HG02759 (cell line): ENCODE measurements at regions not wholly inside any gene's neighbourhood (a gene's known extent, or its start where the extent isn't known, plus 50 kb on each side); places are given as distances from the start of the nearest gene placed in this dataset.

ENCODE experiments used
- ATAC-seq: cut with Tn5 transposase; IDR thresholded peaks from one replicate; pipeline ENCODE4 v1.9.1; 2021; ENCODE audit warnings: mild to moderate bottlenecking, moderate library complexity; ENCODE audit not compliant: unreplicated experiment

DNA sequence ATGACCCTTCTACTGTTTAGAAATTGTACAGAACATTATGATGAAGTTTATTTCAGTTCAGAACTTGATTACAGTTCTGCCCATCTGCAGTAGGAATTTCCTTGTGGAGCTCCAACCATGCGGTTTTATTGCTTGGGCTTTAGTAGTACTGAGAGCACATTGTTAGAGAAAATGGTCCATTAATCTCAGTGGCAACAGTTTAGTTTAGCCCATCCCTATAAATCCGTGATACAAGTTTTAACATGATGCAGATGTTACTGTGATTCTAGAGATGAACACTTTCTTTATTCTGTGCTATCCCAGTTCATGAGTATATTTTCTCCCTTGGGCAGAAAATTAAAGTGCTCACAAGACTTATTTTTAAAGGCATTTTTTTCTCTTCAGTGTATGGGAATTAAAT is 84.8 kb upstream of the FZD8 start:
- ATAC-seq = no peak

DNA sequence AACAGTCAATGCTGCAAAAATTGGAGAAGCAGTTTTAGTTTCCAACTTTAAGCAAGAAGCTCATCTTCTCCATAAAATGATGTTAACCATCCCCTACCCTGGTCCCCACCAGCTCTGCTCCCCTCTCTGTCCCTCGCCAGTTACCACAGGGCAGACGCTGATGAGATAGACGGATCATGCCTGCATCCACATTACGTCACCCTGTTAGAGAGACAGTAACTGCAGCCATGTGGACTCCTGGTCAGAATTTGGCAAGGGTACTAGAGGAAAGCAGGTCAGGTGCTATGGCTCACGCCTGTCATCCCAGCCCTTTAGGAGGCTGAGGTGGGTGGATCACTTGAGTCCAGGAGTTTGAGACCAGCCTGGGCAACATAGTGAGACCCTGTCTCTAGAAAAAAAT is 81.9 kb upstream of the FZD8 start:
- ATAC-seq = no peak

DNA sequence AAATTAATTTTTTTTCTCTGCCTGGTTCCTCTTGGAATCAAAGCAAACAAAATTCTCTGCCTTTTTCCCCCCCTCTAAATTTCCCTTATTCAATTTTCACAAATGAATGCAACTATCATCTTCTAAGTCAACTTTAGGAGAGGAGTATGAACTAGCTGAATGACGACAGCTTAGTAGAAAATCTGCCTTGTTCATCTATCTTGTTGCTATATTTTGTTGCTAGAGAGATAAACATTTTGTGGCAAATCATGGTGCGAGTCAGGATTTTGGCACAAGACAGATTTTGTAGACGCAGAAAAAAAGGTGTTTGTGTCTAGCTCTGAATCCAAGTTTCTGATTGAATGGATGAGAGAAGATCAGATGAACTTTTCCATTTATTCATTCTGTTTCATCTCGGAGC is 81.0 kb upstream of the FZD8 start:
- ATAC-seq = no peak

DNA sequence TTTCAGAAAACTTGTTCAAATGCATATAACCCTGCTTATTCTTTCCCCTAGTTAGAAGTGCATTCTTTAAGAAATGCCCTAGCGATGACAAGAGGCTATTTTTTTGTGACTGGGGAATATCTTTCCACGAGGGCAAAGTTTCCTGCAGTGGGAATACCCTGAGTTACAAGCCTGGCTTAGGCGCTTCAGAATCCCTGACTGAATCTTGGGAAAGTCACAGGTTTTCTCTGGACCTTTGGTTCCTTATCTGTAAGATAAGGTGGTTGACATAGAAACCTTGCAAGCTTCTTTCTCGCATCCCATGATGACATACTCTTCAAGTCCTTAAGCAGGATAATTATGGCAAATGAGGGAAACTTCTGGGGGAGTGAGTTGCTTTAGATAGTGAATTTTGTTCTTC is 80.5 kb upstream of the FZD8 start:
- ATAC-seq = no peak

DNA sequence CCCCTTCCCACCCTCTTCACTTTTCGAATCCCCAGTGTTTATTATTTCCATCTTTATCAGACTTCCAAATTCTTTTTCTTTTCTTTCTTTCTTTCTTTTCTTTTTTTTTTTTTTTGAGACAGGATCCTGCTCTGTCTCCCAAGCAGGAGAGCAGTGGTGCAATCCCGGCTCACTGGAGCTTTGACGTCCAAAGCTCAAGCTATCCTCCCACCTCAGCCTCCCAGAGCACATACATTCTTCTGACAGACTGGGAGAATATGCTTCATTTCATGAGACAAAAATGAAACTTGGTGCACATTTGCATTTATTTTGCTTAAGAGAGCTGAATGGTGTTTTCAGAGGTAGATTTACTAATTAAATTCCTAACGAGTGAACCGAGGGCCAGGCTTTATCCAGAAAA is 80.1 kb upstream of the FZD8 start:
- ATAC-seq = no peak

DNA sequence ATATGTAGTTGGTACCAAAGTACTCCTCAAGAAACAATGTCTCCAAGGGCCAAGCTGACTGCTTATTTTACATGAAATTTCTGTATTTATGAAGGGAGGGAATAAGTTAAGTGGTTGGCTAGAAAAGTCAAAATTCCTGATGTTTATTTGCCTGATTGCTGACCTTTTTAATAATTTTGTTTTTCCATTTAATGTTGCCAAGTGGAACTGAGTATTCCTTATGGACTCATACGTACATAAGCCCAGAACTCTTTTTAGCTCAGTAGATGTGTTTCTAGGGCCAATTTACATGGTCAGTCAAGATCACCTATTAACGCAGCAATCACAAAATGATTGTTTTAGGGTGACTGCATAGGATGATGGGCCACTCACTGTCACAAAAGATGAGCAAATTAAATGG is 78.3 kb upstream of the FZD8 start:
- ATAC-seq = no peak

DNA sequence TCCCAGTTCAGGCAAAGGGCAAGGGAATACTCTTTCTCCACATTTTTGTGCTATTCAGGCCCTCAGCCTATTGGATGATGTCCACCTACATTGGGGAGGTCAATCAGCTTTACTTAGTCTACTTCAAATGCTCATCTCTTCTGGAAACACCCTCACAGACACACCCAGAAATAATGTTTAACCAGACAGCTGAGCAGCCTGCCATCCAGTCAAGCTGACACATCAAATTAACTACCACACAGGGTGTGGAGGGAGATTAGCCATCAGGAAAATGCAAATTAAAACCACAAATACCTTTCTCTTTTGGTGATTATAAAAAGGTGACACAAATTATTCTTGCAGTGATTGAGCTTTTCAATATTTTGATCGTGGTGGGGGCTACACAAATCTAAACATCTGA is 74.7 kb upstream of the FZD8 start:
- no peak for ATAC-seq

DNA sequence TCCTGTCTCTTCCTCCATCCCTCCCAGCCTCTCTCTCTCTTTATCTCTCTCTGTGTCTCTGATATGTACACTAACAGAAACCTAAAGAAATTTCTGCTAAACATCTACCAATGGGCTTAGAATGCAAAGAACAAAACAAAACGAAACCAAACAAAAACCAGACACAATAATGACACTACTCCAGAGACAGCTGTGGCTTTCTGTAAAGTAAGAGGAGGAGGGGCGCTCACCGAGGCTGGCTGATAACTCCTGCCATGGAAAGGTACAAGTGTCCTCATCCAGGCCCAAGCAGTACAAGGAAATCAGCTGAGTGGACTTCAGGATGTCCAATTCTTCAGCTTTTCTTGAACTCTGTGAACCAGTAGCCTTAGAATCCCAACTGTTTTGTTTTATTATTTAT is 70.4 kb upstream of the FZD8 start:
- ATAC-seq = no peak

DNA sequence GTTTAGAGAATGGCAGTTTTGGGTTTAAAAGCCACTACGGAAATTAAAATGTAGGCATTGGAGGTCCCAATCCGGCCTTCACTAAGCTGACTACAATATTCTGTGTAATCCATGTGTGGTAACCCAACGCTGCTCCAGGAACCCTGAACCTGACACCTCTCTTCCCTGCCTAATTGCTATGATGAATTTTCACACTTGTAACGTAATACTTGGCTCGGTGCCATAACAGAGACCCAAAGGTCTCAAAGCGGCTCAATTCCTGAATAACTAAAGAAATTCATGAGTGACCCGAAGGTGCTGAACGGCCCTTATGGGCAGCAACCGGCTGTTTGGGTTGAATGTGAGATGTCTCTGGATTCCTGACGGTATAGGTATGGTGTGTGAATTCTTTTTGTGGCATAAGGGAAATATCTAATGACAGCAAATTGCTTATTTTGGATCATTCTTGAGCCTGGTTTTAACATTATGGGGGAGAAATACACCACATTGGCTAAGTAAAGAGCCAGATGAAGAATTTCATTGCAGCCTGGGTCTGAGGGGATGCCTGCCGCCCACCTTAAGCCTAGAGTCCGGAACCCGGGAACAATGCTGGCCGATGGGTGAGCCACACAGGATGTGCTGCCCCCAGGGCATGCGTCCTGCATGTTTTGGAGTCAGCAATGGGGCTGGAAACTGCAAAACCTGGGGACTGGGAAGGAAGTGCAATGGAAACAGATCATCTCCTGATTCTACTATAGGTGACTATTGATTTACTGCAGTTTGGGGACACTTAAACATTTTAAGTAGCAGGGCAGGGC is 69.7 kb upstream of the FZD8 start:
- ATAC-seq = no peak

DNA sequence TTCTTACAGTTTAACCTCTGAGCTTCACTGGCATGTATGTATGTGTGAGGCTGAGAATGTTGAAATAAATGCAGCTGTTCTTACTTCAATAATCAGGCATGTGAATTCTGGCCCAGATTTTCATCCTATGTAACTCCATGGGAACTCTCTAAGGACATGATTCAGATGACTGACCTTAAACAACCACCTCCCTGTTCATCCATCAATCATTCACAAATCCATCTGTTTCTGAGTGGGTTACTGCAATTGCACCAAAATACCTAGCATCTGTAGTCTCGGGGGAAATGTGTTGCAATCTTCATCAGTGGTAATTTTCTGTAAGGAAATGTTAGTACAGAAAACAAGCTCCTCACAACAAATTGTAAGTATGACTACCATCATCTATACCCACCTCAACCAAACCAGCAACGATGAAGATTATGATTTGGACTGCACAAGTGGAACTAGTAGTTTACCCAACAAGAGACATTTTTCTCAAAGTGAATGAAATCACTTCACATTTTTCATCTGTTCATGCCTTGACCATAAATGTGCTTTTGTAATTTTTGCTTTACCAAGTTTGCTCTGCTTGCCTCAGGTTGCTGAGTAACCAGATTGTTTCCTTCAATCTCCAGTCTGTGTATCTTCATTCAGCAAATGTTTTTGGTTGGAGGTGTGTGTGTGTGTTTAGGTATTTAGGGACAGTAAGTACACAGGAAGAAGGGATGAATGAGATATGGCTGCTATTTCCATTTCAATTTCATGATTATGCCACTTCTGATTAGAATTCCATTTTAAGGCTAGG is 65.7 kb upstream of the FZD8 start:
- no peak for ATAC-seq

DNA sequence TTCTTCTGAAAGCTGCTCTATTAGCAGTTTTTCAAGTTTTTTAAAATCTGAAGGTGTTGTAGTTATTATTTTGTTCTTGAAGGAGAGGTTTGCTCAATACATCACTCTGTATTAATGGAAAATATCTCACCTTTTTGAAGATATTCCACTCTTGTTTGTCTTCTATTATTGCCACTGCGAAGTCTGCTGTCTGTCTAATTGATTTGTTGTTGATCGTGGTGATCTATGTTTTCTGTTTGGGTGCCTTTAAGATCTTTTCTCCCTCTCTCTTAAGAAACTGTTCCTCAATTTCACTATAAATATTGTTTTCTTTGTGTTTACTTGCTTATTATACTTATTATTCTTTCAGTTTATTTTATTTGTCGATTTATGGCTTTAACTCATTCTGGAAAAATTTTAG is 64.9 kb upstream of the FZD8 start:
- no peak for ATAC-seq

DNA sequence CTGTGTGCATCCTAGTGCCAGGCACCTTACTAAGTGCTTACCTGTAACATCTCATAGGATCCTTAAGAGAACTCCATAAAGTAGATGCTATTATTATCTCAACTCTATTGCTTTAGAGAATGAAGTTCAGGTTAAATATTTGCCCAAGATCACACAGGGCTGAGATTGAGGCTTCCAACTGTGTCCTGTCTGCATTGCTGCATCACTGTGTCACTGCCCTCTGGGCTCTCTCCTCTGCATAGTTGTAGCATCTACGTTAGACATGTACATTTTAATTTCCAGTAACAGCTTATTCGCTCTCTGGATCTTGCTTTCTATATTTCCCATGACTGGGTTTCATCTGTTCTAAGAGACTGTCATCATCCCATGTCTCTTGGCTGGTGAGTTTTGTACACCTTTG is 63.6 kb upstream of the FZD8 start:
- ATAC-seq = no peak

DNA sequence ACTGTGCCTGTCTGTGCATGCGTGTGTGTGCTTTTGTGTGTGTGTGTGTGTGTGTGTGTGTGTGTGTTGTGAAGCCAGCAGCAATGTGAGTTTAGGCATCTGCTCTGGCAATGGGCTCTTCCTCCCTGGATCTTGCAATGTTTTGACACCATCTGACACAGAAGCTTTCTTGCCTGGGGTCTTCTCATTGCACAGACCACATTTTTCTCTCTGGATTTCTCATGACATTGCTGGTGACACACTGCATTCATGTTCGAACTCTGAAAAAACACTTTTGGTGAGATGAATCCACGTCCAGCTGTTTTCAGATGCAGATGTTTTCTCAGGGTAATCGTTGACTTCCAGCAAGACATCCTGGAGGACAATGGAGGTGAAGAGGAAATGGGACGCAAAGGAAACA is 63.0 kb upstream of the FZD8 start:
- ATAC-seq = no peak

DNA sequence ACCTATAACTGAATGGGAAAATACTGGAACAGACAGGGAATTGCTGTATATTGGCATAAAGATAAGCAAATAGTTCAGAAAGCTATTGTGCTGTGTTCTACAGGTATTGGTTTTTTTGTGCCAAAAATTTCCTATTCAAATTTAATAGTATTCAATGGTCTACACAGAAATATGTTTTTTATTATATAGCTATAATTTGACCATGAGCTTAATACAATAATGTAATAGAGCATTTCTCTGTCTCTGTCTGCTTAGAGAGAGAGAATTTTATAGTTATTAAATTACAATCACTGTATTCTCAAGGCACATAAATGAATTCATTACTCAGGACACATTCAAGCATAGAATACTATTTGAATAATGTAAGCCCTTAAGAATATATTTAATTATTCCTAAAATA is 62.3 kb upstream of the FZD8 start:
- ATAC-seq = no peak

DNA sequence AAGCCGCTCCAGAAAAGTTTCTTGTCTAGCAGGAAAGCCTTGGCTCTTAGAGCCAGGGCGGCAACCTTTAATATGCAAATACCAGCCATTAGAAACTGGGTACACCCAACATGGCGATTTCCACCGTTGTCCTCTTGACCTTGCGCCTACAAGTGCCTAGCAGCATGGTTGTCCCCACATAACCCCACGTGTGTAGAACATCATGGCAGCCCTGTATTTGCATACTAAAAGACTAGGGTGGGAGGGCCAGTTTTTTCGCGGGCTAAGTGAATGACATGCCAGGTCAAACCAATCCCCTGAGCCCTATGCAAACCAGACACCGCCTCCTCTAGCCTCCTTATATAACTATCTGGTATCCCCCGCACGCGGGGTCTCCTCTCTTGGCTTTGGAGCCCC is 58.4 kb upstream of the FZD8 start:
- ATAC-seq = no peak

DNA sequence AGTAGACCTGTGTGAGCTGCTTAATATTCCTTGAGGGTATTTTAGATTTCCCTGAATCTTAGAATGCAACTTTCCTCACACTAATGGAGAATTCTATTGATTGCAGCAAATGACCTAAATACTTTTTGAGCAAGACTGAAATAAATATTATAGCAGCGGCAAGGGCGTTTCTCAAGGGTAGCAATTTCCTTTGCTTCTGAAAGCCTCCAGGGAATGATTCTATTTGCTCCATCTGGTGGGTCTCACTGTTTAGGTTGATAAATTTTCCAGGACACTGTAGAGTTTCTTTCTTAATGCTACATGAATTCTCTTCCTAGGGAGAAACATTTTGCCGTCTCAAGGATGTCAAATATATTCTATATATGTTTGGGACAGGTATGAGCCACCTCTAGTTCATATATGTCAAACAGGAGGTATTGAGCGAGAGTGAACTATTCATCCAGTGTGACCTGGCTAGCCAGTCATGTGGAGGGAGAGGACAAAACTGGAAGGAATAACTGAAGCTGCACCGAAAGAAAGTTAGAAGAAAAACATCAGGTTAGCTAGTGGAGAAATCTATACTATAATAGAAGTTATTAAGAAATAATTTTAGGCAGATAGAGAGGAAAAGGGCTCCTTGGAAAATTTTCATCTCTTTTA is 57.9 kb upstream of the FZD8 start:
- ATAC-seq = no peak

DNA sequence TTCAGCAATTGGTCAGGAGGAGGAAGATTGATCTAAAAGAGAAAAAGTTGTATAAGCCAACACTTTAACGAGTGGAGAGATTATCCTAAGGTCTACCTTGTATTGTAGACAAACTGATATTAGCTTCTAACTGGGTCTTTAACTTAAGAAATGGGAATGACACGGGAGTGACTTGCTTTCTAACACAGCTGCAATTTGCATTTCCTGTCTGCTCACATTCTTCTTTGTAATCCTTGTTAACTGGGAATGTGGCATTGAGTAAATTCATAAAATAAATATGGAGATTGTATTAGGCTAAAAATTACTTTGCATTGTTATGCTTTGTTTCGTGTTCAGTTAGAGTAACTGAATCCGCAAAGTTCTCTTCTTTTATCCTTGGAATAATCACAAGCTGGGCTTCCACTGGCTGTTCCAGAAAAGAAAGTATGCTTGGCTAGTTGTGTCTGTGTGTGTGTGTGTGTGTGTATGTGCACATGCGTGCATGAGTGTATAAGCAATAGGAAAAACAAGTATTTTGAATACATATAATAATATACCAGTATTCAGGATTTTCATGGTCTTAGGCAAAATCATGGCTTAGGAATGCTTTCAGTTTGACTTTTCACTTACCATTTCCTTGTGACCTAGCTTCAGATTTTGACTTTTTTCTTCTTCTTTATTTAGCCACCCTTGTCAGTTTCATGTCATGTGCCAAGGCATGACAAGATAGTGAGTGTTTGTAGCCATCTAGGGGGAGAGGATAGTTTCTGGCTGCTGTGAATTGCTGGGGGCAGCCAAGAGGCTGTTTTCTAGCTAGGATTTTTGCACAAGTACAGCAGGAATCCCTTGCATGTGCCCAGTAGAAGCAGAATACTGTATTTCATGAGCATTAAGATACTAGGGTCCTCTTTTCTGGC is 54.5 kb upstream of the FZD8 start:
- ATAC-seq = no peak

DNA sequence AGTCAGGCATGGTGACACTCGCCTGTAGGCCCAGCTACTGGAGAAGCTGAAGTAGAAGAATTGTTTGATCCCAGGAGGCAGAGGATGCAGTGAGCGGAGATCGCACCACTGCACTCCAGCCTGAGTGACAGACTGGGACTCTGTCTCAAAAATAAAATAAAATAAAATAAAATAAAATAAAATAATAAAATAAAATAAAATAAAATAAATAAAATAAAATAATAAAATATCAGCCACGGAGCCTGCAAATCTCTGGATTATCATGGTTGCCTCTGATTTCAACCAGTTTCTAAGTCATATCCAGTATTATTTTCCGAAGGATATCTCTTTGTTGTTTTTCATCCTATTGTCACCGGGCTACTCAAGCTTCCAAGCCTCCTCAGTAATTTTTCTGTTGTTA is 51.7 kb upstream of the FZD8 start:
- no peak for ATAC-seq
